ELR (cell line): ENCODE measurements at regions not wholly inside any gene's neighbourhood (a gene's known extent, or its start where the extent isn't known, plus 50 kb on each side); places are given as distances from the start of the nearest gene placed in this dataset.

Source experiments
- DNase-seq: peaks from one replicate; pipeline ENCODE4 v3.0.0-alpha.2; 2015; ENCODE audit warnings: low read depth

GRCh38 chr22:34055525-34056200 is 135.4 kb upstream of the LARGE1 start:
- peak; percentile 1 for DNase-seq

- no peak for DNase-seq
These were observed 137.4 kb upstream of the LARGE1 start for GRCh38 chr22:34057726-34058125.

DNA sequence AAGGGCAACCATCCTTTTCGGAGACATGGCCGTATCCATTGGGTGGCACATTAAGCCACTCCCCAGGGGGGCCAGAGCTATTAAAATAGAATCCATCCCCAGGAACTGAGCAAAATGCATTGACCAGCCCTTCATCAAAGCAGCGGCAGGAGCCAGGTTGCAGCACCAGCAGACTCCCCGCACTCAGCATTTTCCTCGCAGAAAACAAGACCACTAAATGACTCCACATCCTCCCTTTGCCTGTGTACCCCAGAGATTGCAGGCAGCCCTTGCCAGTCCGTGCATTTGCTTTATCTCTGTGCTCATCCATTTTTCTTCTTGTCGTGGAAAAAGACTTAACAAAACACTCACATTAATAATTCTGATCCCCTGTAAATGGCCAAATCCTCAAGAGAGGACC is 144.4 kb upstream of the LARGE1 start:
- no peak for DNase-seq

- DNase-seq = no peak
These were observed 146.8 kb upstream of the LARGE1 start for GRCh38 chr22:34067031-34067430.

- DNase-seq = no peak
These were observed 147.7 kb upstream of the LARGE1 start for GRCh38 chr22:34068001-34068400.

- no peak for DNase-seq
These were observed 149.8 kb upstream of the LARGE1 start for GRCh38 chr22:34070051-34070450.

DNA sequence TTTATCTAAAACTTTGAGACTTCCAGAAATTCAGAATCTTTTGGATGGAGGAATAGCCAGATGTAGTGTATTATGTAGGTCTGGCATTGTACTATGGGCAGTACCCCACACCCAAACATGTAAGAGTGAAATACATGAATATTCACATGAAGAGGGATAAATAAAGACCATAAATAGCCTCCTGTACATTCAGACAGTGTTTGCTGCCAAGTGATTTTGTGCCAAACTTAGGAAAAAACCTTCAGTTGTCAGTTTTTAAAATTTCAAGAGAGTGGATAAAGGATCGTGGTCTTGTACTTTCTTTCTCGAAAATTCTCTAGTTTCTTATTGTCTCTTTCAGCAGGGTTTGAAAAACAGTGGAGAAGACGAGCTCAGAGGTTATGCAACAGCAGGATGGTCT is 150.3 kb upstream of the LARGE1 start:
- DNase-seq = no peak

GRCh38 chr22:34072585-34072984 is 152.3 kb upstream of the LARGE1 start:
- DNase-seq = no peak

- DNase-seq = no peak
These were observed 160.2 kb upstream of the LARGE1 start for GRCh38 chr22:34080433-34080832.

DNA sequence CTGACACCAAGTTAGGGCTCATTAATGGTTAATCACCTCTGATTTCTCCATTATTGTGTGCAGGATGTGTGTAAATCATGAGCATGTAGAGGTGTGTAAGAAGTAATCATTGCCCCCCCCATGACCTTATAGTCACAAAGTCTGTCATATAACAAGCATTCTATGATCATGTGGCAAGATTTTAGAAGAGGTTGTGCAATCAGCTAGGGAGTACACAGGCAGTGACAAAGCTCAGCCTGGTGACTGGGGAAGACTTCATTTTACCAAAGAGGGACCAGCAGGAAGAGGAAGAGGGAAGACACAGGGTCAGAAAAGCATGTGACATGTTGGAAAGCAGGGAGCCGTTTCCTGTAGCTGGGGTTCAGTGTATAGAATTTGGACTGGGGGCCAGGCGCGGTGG is 176.5 kb upstream of the LARGE1 start:
- no peak for DNase-seq

GRCh38 chr22:34099278-34099677 is 179.0 kb upstream of the LARGE1 start:
- no peak for DNase-seq

DNA sequence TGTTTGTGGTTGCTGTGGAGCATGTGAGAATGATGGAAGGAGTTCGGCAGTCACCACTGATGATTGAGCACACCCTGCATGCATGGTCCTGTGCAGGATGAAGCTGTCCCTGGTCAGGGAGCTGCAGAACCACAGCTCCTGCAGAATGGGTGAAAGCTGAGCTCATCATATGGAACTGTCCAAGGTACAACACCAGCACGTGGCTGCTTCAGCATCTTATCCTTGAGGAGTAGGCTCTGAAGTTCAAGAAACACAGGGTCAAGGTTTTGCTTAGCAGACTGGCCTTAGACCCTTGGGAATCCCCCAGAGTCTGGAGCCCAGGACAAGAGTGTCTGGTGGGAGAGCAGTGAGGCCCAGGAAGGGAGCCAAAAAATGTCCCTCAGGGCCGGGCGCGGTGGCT is 182.4 kb upstream of the LARGE1 start:
- no peak for DNase-seq

GRCh38 chr22:34105461-34106062 is 185.3 kb upstream of the LARGE1 start:
- DNase-seq = no peak

- no peak for DNase-seq
These were observed 187.9 kb upstream of the LARGE1 start for GRCh38 chr22:34108168-34108567.

DNA sequence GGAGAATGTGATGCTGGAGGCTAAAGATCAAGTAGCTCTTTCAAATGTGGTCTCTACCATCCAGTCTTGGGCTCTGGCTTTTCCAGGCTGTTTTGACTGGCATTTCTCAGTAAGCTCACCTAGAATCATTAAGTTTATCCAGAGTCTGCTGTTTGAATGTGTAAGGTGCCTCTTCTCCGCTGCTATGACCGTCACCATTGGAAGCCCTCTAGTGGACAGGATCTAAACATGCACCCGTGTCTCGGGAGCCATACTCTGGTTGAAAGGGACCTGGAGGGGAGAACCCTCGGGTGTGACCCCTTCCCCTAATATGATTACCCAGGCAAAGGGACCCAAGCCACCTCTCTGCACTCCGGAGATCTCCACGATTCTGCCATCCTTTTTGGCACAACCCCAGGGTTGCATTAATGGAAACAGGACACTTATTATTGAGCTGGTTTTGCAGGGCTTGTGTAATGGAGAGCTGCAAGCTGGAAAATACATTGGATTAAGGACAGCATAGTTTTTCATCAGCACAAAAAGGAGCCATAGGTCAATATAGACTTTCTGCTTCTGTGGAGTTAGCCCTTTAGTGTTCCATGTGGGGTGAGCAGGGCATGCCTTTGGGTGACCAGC is 191.0 kb upstream of the LARGE1 start:
- DNase-seq = peak; percentile 23

- DNase-seq = no peak
These were observed 193.1 kb upstream of the LARGE1 start for GRCh38 chr22:34113381-34113780.

GRCh38 chr22:34114406-34114805 is 194.1 kb upstream of the LARGE1 start:
- DNase-seq = no peak

DNA sequence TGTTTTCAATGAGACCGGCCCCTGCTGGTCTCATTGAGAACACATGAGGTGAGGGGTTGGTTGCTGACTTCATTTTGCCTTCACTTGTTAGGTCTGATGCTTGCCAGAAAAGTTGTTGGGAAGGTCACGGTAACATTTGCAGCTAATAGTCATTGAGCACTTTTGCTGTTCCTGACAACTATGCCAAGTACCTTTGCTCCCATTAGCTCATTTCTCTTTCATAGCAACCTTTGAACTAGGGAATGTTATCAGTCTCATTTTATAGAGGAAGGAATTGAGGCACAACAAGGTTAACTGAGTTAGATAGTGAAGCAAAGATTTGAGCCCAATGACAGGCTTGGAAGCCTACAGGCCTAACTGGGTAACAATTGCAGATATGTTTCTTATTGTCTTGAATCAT is 195.4 kb upstream of the LARGE1 start:
- no peak for DNase-seq

GRCh38 chr22:34116126-34116525 is 195.8 kb upstream of the LARGE1 start:
- DNase-seq = no peak

GRCh38 chr22:34122042-34122441 is 201.8 kb upstream of the LARGE1 start:
- no peak for DNase-seq

DNA sequence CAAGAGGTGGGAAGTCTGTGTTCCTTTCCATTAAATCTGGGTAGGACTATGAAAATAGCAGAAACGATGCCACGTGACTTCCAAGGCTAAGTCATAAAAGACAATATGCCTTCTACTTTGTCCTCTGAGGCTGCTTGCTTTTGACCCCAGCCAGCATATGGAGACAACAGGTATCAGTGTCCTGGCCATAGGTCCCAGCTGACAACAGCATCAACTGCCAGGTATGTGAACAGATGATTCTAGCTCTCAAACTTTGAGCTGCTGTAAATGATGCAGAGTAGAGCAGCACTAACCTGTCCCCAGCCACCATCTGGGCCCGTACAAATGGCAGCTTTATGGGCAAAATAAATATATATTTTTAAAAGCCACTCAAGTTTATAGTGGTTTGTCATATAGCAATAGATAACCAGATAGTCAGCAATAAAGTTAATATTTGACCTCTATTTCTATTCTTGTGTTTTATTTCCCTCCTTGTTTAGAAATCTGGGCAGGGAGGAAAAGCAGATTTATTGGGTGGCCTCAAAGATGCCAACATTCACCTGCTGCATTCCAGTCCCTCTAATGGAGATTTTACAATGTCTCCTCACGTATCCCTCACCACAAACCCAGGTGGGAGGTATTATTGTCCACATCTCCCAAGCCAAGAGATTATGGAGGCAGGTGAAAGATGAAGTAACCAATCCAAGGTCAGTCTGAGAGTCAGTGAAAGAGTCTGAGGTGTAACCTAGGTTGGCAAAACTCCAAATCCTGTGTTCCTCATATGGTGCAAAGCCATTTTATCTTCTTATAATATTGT is 209.6 kb upstream of the LARGE1 start:
- DNase-seq = no peak

- DNase-seq = no peak
These were observed 215.5 kb upstream of the LARGE1 start for GRCh38 chr22:34135749-34136148.

DNA sequence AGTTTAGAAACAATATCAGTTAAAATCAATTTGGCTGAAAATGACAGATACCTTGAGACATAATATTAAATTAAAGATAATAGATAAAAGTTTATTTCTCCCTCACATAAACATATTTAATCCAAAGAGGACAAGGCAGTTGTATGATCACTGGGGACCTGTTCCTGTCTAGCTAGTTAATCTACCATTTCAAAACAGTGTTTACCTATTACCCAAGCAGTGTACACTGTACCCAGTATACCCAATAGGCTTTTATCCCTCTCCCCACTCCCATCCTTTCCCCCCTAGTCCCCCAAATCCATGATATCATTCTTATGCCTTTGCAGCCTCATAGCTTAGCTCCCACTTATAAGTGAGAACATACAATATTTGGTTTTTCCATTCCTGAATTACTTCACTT is 229.7 kb upstream of the LARGE1 start:
- DNase-seq = no peak
